Thyroid gland (tissue), 4 donors: ENCODE measurements at regions not wholly inside any gene's neighbourhood (a gene's known extent, or its start where the extent isn't known, plus 50 kb on each side); places are given as distances from the start of the nearest gene placed in this dataset.

Experiments used
- DNase-seq, 2 donors: peaks; one replicate each; pipeline ENCODE4 v3.0.0-alpha.2; 2019
- H3K27ac ChIP-seq, 3 donors: fragments of 200-600 bp; sonication (generic); 1 replicate in 2 of 3; 2 replicates in 1 of 3; pipeline ENCODE4 v1.5.1; 2016 to 2019; ENCODE audit warnings: mild to moderate bottlenecking in 1 of 3, moderate library complexity in 1 of 3
- H3K27me3 ChIP-seq: fragments of 200-600 bp; sonication (generic); one replicate; pipeline ENCODE4 v1.5.1; 2019
- H3K36me3 ChIP-seq, 2 donors: fragments of 200-600 bp; sonication (generic); one replicate each; pipeline ENCODE4 v1.5.1; 2016 to 2019
- H3K4me1 ChIP-seq, 2 donors: fragments of 200-600 bp; sonication (generic); one replicate each; pipeline ENCODE4 v1.5.1; 2017 to 2019
- H3K4me3 ChIP-seq, 3 donors: fragments of 200-600 bp; sonication (generic); replicated peaks in 1 of 3; 1 replicate in 2 of 3; 2 replicates in 1 of 3; pipeline ENCODE4 v1.5.1; 2016; ENCODE audit warnings: mild to moderate bottlenecking in 1 of 3
- H3K9me3 ChIP-seq: fragments of 200-600 bp; sonication (generic); one replicate; pipeline ENCODE4 v1.5.1; 2017
- CTCF ChIP-seq, 6 experiments: fragments of 200-600 bp in 3 of 6; fragments of 450-650 bp in 3 of 6; sonication (generic) in 3 of 6; IDR thresholded peaks; one replicate each; pipeline ENCODE4 v1.5.1; 2016 to 2019; ENCODE audit warnings: antibody characterized with exemption in 6 of 6, mild to moderate bottlenecking in 2 of 6, inconsistent platforms in 1 of 6, moderate library complexity in 1 of 6
- POLR2A ChIP-seq, 2 donors: fragments of 450-650 bp; IDR thresholded peaks; one replicate each; pipeline ENCODE4 v1.6.1; 2017; ENCODE audit warnings: antibody characterized with exemption in 2 of 2, mild to moderate bottlenecking in 2 of 2, moderate library complexity in 1 of 2
- WGBS, 2 donors: methylation state at CpG; one replicate each; pipeline ENCODE4 v1.1.5; 2017; 5-methylcytosine and 5-hydroxymethylcytosine counted together
- intact Hi-C: fragments of 100-400 bp; cut with DNase I; formaldehyde crosslinking; loops from one replicate; pipeline ENCODE4 v1.15.1; 2023

GRCh38 chr2:241985986-241986329 lies 116.4 kb downstream of the RTP5 start:
- Histone ChIP-seq H3K27me3 (no peaks in the 10 kb centered on the region), H3K4me1 (no peaks in the 10 kb centered on the region), H3K36me3 (no peaks in the 10 kb centered on the region), H3K4me3 (no peak overlapping the region), H3K9me3 (no peaks in the 10 kb centered on the region), H3K27ac (no peak overlapping the region)
- no peak for TF ChIP-seq POLR2A (IDR thresholded peaks at IDR 0.05)
- no peak for TF ChIP-seq CTCF (IDR thresholded peaks at IDR 0.05)
- DNase-seq, result no peak
- WGBS, 2 donors, result 83% methylated on average over 5 of the region's 5 CpGs
- intact Hi-C loops, result no loop called here

- no peaks in the 10 kb centered on the region for H3K4me1 ChIP-seq
These were observed 117.5 kb downstream of the RTP5 start for GRCh38 chr2:241986836-241987641.

DNA sequence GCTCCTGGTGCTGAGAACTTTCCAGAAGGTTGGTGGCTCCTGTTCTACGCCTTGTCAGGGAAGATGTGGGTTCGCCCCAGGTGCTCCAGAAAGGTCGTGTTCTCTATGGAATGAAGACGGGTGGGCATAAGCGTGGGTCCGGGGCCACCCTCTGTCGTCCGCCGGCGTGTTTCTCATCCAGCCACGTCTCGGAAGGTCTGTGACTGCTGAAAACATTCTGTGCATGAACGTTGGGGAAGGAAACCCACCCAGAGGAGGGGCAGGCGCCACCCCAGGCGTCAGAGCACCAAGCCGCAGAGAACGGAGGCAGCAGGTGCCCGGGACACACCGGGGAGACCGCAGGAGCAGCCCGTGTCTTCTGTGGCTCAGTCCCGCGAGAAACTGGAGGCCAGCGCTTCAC lies 118.2 kb downstream of the RTP5 start:
- intact Hi-C loops, result no loop called here
- Histone ChIP-seq H3K27me3 (no peaks in the 10 kb centered on the region), H3K9me3 (no peaks in the 10 kb centered on the region), H3K27ac (no peak overlapping the region), H3K4me3 (no peak overlapping the region), H3K4me1 (no peaks in the 10 kb centered on the region), H3K36me3 (no peaks in the 10 kb centered on the region)
- WGBS, 2 donors, result 93 to 95% methylated on average over 24 of the region's 24 CpGs
- TF ChIP-seq CTCF (IDR thresholded peaks at IDR 0.05), result no peak
- TF ChIP-seq POLR2A (IDR thresholded peaks at IDR 0.05), result no peak
- no peak for DNase-seq

More at GRCh38 chr2:241986836-241987641, 117.5 kb downstream of the RTP5 start:
- DNase-seq, result no peak
- Histone ChIP-seq H3K27me3 (no peaks in the 10 kb centered on the region), H3K27ac (no peak overlapping the region), H3K36me3 (no peaks in the 10 kb centered on the region), H3K9me3 (no peaks in the 10 kb centered on the region), H3K4me3 (no peak overlapping the region)
- intact Hi-C loops, result no loop called here
- TF ChIP-seq POLR2A (IDR thresholded peaks at IDR 0.05) (no peak), CTCF (IDR thresholded peaks at IDR 0.05) (no peak)
- WGBS, 2 donors, result 83 to 85% methylated on average over 42 to 43 of the region's 43 CpGs

GRCh38 chr2:241988146-241988545 lies 118.6 kb downstream of the RTP5 start:
- no peaks in the 10 kb centered on the region for H3K36me3 ChIP-seq
- no peaks in the 10 kb centered on the region for H3K9me3 ChIP-seq
- WGBS, 2 donors, result 88 to 95% methylated on average over 10 to 11 of the region's 11 CpGs
- H3K4me3 ChIP-seq, result no peak overlapping the region
- TF ChIP-seq POLR2A (IDR thresholded peaks at IDR 0.05) (no peak), CTCF (IDR thresholded peaks at IDR 0.05) (no peak)
- no peaks in the 10 kb centered on the region for H3K27me3 ChIP-seq
- no peak for DNase-seq
- no peak overlapping the region for H3K27ac ChIP-seq
- H3K4me1 ChIP-seq, result no peaks in the 10 kb centered on the region
- intact Hi-C loops, result no loop called here

GRCh38 chr2:241989074-241989473 lies 119.5 kb downstream of the RTP5 start:
- 84 to 94% methylated on average over 7 of the region's 7 CpGs for WGBS, 2 donors
- Histone ChIP-seq H3K36me3 (no peaks in the 10 kb centered on the region), H3K27ac (no peak overlapping the region), H3K4me3 (no peak overlapping the region), H3K27me3 (no peaks in the 10 kb centered on the region), H3K4me1 (no peaks in the 10 kb centered on the region), H3K9me3 (no peaks in the 10 kb centered on the region)
- DNase-seq, result no peak
- intact Hi-C loops, result no loop called here
- TF ChIP-seq POLR2A (IDR thresholded peaks at IDR 0.05) (no peak), CTCF (IDR thresholded peaks at IDR 0.05) (no peak)
